Lung (tissue), 11 donors: ENCODE measurements at regions not wholly inside any gene's neighbourhood (a gene's known extent, or its start where the extent isn't known, plus 50 kb on each side); places are given as distances from the start of the nearest gene placed in this dataset.

Experiments
- ATAC-seq: fragments of 200-7000 bp; cut with Tn5 transposase; one replicate; pipeline ENCODE4 v1.9.1; 2020; ENCODE audit warnings: moderate number of reproducible peaks; ENCODE audit not compliant: insufficient read depth, low FRiP score
- DNase-seq, 3 donors: peaks; one replicate each; pipeline ENCODE4 v3.0.0-alpha.2; 2013 to 2017
- H3K27ac ChIP-seq, 2 donors: one replicate each; pipeline ENCODE4 v1.5.1; 2013; ENCODE audit warnings: mild to moderate bottlenecking in 2 of 2, moderate library complexity in 2 of 2, control low read depth in 1 of 2, inconsistent platforms in 1 of 2, low read depth in 1 of 2, low read length in 1 of 2
- H3K27me3 ChIP-seq, 3 donors: one replicate each; pipeline ENCODE4 v1.5.1; 2013; ENCODE audit warnings: low read length in 2 of 3; ENCODE audit not compliant: control insufficient read depth in 3 of 3, insufficient read depth in 3 of 3
- H3K36me3 ChIP-seq, 4 donors: one replicate each; pipeline ENCODE4 v1.5.1; 2013; ENCODE audit warnings: low read length in 4 of 4, mild to moderate bottlenecking in 1 of 4, moderate library complexity in 1 of 4; ENCODE audit not compliant: control insufficient read depth in 4 of 4, insufficient read depth in 4 of 4
- H3K4me1 ChIP-seq, 5 donors: one replicate each; pipeline ENCODE4 v1.5.1; 2013; ENCODE audit warnings: low read length in 5 of 5, mild to moderate bottlenecking in 2 of 5, moderate library complexity in 1 of 5; ENCODE audit not compliant: control insufficient read depth in 5 of 5, insufficient read depth in 5 of 5
- H3K4me3 ChIP-seq: one replicate; pipeline ENCODE4 v1.5.1; 2013; ENCODE audit warnings: mild to moderate bottlenecking, control low read depth, moderate library complexity
- H3K9ac ChIP-seq, 2 donors: one replicate each; pipeline ENCODE4 v1.5.1; 2013; ENCODE audit warnings: low read length in 2 of 2, control low read depth in 1 of 2; ENCODE audit not compliant: insufficient read depth in 1 of 2
- H3K9me3 ChIP-seq, 4 donors: one replicate each; pipeline ENCODE4 v1.5.1; 2013; ENCODE audit warnings: low read length in 3 of 4, mild to moderate bottlenecking in 1 of 4, moderate library complexity in 1 of 4; ENCODE audit not compliant: control insufficient read depth in 4 of 4, insufficient read depth in 3 of 4
- WGBS, 2 donors: extraction: QIAGEN DNeasy Blood & Tissue Kit; methylation state at CpG; one replicate each; pipeline ENCODE4 v1.1.7; 2013; 5-methylcytosine and 5-hydroxymethylcytosine counted together
- TF ChIP-seq, protein P1 (sequence below): IDR thresholded peaks from 2 replicates; pipeline ENCODE4 v1.5.1; 2012; ENCODE audit warnings: mild to moderate bottlenecking; ENCODE audit errors: control extremely low read depth, extremely low read depth
- donor health status: control.
- donor health status: control.
- donor health status: Bipolar disorder and iron deficiency.
- donor health status: healthy.
- donor health status: DM: yes; HTN: yes; CAD: no.

GRCh38 chr11:97880209-97880608, 1140.5 kb upstream of the CNTN5 start:
- H3K4me1 ChIP-seq: no peaks in the 10 kb centered on the region
- DNase-seq: no peak

GRCh38 chr11:97883086-97883485, 1137.7 kb upstream of the CNTN5 start:
- no peaks in the 10 kb centered on the region for H3K9me3 ChIP-seq
- 83 to 89% methylated on average over 2 of the region's 2 CpGs for WGBS, 2 donors
- TF ChIP-seq, protein P1, sequence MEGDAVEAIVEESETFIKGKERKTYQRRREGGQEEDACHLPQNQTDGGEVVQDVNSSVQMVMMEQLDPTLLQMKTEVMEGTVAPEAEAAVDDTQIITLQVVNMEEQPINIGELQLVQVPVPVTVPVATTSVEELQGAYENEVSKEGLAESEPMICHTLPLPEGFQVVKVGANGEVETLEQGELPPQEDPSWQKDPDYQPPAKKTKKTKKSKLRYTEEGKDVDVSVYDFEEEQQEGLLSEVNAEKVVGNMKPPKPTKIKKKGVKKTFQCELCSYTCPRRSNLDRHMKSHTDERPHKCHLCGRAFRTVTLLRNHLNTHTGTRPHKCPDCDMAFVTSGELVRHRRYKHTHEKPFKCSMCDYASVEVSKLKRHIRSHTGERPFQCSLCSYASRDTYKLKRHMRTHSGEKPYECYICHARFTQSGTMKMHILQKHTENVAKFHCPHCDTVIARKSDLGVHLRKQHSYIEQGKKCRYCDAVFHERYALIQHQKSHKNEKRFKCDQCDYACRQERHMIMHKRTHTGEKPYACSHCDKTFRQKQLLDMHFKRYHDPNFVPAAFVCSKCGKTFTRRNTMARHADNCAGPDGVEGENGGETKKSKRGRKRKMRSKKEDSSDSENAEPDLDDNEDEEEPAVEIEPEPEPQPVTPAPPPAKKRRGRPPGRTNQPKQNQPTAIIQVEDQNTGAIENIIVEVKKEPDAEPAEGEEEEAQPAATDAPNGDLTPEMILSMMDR: no peak
- H3K27ac ChIP-seq: no peak overlapping the region
- H3K36me3 ChIP-seq: no peaks in the 10 kb centered on the region
- no peaks in the 10 kb centered on the region for H3K4me1 ChIP-seq
- no peaks in the 10 kb centered on the region for H3K27me3 ChIP-seq
- H3K4me3 ChIP-seq: no peak overlapping the region
- ATAC-seq: no peak
- H3K9ac ChIP-seq: no peak overlapping the region
- no peak for DNase-seq

More at GRCh38 chr11:97880209-97880608, 1140.5 kb upstream of the CNTN5 start:
- H3K9me3 ChIP-seq: no peaks in the 10 kb centered on the region
- no peak overlapping the region for H3K27ac ChIP-seq
- no peak overlapping the region for H3K9ac ChIP-seq
- no peak overlapping the region for H3K4me3 ChIP-seq
- no peaks in the 10 kb centered on the region for H3K27me3 ChIP-seq
- no peaks in the 10 kb centered on the region for H3K36me3 ChIP-seq
- TF ChIP-seq, protein P1: no peak
- ATAC-seq: no peak

DNA sequence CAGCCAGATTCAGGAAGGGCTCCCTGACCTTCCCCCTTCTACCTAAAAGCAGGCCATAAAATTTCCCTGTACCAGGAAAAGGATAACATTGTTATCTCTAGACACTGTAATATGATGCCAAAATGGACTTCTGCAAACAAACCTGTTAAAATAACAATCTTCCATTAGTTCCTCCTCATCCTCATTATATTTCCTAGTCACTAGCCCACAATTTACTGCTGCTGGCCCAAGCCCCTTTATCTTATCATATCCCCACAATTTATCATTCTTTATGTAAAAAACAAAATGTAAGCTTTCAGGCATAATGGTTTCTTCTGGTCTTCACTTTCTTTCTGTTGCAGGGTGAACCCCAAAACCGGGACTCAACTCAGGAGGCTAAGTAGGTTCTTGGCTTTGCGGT, 1132.1 kb upstream of the CNTN5 start:
- Histone ChIP-seq H3K36me3 (no peaks in the 10 kb centered on the region), H3K9ac (no peak overlapping the region), H3K4me1 (no peaks in the 10 kb centered on the region), H3K27ac (no peak overlapping the region), H3K4me3 (no peak overlapping the region), H3K27me3 (no peaks in the 10 kb centered on the region), H3K9me3 (no peaks in the 10 kb centered on the region)
- ATAC-seq (no peak), DNase-seq (no peak)
- WGBS, 2 donors: 85 to 92% methylated on average over 2 of the region's 2 CpGs
- TF ChIP-seq, protein P1: no peak

- DNase-seq (no peak), ATAC-seq (no peak)
- Histone ChIP-seq H3K27ac (no peak overlapping the region), H3K9me3 (no peaks in the 10 kb centered on the region), H3K36me3 (no peaks in the 10 kb centered on the region), H3K4me3 (no peak overlapping the region), H3K27me3 (no peaks in the 10 kb centered on the region), H3K9ac (no peak overlapping the region), H3K4me1 (no peaks in the 10 kb centered on the region)
- TF ChIP-seq, protein P1: no peak
- 70 to 81% methylated on average over 1 of the region's 1 CpG for WGBS, 2 donors
These were observed 1130.3 kb upstream of the CNTN5 start for GRCh38 chr11:97890466-97890865.
